H1 (cell line): ENCODE measurements at regions not wholly inside any gene's neighbourhood (a gene's known extent, or its start where the extent isn't known, plus 50 kb on each side); places are given as distances from the start of the nearest gene placed in this dataset.

Experiments used
- TF ChIP-seq, protein P1 (sequence below): fragments of 300-600 bp; sonication (generic); IDR thresholded peaks from 2 replicates; pipeline ENCODE4 v1.7.1; 2012; ENCODE audit warnings: low read length, moderate library complexity, mild to moderate bottlenecking, inconsistent platforms; ENCODE audit not compliant: insufficient replicate concordance

GRCh38 chr1:58402444-58402843 is 144.1 kb downstream of the OMA1 start (continued):
- TF ChIP-seq, protein P1, sequence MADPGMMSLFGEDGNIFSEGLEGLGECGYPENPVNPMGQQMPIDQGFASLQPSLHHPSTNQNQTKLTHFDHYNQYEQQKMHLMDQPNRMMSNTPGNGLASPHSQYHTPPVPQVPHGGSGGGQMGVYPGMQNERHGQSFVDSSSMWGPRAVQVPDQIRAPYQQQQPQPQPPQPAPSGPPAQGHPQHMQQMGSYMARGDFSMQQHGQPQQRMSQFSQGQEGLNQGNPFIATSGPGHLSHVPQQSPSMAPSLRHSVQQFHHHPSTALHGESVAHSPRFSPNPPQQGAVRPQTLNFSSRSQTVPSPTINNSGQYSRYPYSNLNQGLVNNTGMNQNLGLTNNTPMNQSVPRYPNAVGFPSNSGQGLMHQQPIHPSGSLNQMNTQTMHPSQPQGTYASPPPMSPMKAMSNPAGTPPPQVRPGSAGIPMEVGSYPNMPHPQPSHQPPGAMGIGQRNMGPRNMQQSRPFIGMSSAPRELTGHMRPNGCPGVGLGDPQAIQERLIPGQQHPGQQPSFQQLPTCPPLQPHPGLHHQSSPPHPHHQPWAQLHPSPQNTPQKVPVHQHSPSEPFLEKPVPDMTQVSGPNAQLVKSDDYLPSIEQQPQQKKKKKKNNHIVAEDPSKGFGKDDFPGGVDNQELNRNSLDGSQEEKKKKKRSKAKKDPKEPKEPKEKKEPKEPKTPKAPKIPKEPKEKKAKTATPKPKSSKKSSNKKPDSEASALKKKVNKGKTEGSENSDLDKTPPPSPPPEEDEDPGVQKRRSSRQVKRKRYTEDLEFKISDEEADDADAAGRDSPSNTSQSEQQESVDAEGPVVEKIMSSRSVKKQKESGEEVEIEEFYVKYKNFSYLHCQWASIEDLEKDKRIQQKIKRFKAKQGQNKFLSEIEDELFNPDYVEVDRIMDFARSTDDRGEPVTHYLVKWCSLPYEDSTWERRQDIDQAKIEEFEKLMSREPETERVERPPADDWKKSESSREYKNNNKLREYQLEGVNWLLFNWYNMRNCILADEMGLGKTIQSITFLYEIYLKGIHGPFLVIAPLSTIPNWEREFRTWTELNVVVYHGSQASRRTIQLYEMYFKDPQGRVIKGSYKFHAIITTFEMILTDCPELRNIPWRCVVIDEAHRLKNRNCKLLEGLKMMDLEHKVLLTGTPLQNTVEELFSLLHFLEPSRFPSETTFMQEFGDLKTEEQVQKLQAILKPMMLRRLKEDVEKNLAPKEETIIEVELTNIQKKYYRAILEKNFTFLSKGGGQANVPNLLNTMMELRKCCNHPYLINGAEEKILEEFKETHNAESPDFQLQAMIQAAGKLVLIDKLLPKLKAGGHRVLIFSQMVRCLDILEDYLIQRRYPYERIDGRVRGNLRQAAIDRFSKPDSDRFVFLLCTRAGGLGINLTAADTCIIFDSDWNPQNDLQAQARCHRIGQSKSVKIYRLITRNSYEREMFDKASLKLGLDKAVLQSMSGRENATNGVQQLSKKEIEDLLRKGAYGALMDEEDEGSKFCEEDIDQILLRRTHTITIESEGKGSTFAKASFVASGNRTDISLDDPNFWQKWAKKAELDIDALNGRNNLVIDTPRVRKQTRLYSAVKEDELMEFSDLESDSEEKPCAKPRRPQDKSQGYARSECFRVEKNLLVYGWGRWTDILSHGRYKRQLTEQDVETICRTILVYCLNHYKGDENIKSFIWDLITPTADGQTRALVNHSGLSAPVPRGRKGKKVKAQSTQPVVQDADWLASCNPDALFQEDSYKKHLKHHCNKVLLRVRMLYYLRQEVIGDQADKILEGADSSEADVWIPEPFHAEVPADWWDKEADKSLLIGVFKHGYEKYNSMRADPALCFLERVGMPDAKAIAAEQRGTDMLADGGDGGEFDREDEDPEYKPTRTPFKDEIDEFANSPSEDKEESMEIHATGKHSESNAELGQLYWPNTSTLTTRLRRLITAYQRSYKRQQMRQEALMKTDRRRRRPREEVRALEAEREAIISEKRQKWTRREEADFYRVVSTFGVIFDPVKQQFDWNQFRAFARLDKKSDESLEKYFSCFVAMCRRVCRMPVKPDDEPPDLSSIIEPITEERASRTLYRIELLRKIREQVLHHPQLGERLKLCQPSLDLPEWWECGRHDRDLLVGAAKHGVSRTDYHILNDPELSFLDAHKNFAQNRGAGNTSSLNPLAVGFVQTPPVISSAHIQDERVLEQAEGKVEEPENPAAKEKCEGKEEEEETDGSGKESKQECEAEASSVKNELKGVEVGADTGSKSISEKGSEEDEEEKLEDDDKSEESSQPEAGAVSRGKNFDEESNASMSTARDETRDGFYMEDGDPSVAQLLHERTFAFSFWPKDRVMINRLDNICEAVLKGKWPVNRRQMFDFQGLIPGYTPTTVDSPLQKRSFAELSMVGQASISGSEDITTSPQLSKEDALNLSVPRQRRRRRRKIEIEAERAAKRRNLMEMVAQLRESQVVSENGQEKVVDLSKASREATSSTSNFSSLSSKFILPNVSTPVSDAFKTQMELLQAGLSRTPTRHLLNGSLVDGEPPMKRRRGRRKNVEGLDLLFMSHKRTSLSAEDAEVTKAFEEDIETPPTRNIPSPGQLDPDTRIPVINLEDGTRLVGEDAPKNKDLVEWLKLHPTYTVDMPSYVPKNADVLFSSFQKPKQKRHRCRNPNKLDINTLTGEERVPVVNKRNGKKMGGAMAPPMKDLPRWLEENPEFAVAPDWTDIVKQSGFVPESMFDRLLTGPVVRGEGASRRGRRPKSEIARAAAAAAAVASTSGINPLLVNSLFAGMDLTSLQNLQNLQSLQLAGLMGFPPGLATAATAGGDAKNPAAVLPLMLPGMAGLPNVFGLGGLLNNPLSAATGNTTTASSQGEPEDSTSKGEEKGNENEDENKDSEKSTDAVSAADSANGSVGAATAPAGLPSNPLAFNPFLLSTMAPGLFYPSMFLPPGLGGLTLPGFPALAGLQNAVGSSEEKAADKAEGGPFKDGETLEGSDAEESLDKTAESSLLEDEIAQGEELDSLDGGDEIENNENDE, result no peak
